ENCODE measurements at regions not wholly inside any gene's neighbourhood (a gene's known extent, or its start where the extent isn't known, plus 50 kb on each side); places are given as distances from the start of the nearest gene placed in this dataset.
"Not testable (repeated sequence)": the region's sequence is repeated elsewhere in the genome, so short reads cannot be mapped to it uniquely, and the experiment has no call there.

DNA sequence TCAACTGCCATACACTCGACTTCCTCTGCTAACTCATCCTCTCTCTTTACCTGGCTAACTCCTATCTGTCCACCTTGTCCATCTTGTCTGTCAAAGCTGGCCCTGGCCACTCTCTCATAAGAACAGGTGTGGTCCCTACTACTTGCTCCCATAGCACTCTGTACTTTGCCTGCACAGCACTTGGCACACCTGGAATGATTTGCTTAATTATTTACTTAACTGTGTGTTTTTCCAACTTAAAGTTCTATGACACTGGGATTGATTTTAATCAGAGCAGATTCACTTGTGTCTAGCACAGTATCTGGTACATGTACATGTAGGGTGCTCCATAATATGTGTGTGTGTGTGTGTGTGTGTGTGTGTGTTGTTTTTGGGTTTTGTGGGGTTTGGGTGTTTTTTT lies 111.6 kb downstream of the ZNF281 start:
- in situ Hi-C loops (cut with HindIII; ENCODE audit: low pct_unique_long_range_greater_than_20kb, low sequenced_read_pairs): no loop called here
- no peak for DNase-seq (ENCODE audit: low read depth, low spot score)

DNA sequence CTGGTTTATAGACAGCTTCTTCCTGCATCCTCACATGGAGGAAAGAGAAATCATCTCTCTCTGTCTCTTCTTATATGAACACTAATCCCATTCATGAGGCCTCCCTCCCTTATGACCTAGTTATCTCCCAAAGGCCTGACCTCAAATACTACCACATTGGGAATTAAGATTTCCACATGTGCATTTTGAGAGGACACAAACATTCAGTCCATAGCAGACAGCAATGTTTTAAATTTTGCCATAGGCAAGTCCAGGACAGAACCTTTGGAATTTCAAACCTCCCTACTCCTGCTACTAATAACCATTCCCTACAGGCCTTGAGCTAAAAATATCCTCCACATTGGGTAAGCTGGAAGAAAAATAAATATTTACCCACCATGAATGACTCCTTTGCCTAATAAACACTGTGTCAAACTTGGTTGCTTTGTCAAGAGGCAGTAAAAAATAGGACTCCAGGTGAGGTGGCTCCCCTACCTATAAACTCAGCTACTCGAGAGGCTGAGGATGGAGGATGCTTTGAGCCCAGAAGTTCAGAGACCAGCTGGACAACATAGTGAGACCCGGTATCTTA lies 113.7 kb downstream of the ZNF281 start:
- in situ Hi-C loops (cut with HindIII; ENCODE audit: low pct_unique_long_range_greater_than_20kb, low sequenced_read_pairs): no loop called here
- DNase-seq (ENCODE audit: low read depth, low spot score): peak; percentile 88

DNA sequence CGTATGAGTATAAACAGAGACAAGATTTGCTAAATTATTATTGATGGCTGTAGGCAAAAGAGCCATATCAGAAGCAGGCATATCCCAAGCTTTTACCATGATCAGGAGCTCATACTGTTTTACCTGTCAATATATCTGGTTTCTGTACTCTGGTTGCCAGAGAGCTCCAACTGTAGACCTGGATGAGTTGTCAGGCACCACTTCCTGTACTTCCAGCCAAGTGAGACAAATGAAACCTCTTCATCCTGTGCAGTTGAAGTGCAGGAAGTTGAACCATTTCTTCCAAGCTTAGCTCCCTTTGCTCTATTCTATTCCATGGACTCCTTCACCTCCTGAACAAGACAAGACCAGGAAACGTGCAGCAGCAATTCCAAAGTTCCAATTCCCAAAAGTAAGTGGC lies 115.6 kb downstream of the ZNF281 start:
- in situ Hi-C loops (cut with HindIII; ENCODE audit: low pct_unique_long_range_greater_than_20kb, low sequenced_read_pairs): no loop called here
- DNase-seq (ENCODE audit: low read depth, low spot score): no peak

DNA sequence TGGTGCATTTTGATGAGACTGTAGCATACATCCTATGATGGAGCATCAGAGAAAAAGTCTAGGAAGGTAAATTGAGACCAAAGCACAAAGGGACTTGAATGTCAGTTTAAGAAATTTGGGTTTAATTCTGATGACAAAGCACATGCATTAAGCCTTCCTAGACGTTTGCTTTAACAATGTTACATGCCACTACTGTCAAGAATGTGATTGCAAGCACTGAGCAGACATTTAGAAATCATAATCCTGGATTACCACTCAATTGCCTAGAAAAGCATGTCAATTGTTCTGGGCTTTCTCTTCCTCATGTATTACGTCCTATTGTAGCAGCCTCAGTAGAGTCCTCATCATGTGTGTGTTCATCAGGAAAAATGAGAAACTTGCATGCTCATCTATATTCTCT lies 117.1 kb downstream of the ZNF281 start:
- in situ Hi-C loops (cut with HindIII; ENCODE audit: low pct_unique_long_range_greater_than_20kb, low sequenced_read_pairs): no loop called here
- no peak for DNase-seq (ENCODE audit: low read depth, low spot score)

DNA sequence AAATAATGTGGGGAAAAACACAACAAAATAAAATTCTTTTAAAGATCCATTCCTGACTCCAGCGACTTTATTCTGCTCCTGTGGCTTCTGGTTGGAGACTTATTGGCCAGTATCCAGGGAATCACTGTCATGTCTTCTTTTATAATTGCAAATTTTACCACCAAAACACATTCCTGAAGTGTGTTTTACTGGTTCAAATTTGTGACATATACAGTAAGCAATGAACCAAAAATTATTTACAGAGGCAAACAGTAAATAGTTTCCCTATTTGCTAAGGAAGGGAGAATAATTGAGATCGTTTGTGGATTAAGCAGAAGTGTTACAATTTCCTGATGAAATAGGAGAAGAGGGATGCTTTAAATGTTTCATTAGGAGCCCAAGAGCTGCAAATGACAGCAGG lies 118.7 kb downstream of the ZNF281 start:
- in situ Hi-C loops (cut with HindIII; ENCODE audit: low pct_unique_long_range_greater_than_20kb, low sequenced_read_pairs): no loop called here
- DNase-seq (ENCODE audit: low read depth, low spot score): no peak

DNA sequence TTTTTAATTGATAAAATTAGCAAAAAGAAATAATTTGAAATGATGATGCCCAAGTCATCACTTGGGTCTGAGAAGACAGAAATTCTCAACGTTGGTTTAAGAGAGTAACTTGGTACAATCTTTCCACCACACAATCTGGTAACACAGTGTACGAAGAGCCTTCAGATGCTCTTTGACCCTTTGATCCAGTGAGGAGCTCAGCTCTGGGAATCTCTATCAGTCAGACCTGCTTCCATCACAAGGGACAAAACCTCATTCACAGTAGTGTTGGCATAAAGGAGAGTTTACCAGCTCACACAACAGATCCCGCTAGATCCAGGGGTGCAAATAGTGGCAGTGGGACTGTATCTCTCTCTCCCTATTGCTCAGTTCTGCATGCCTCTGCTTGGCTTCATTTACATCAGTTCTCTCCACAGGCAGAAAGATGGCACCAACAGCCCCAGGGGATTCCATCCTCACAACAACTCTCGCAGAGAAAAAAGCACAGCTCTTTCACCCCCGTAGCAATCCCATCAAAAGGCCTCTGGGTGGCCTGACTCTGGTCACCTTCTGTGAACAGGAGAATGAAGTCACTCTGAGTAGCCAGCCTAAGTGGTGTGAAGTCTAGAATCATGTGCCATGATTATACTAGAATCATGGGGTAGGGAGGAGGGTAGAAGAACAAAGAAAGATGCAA lies 119.7 kb downstream of the ZNF281 start:
- in situ Hi-C loops (cut with HindIII; ENCODE audit: low pct_unique_long_range_greater_than_20kb, low sequenced_read_pairs): no loop called here
- peak; percentile 83 for DNase-seq (ENCODE audit: low read depth, low spot score)

DNA sequence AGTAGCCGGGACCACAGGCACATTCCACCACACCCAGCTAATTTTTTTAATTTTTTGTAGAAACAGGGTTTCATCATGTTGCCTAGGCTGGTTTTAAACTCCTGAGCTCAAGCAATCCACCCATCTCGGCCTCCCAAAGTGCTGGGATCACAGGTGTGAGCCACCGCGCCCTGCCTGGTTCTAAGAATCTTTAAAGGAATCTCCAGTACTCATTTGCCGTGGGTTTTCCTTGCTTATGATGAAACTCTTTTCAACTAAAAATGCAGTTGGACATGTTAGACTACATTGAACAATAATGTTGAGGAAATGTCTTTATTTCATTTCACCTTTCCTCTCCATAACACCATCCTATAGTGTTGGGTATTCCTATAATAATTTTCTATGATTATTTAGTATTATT lies 121.6 kb downstream of the ZNF281 start:
- no peak for DNase-seq (ENCODE audit: low read depth, low spot score)
- in situ Hi-C loops (cut with HindIII; ENCODE audit: low pct_unique_long_range_greater_than_20kb, low sequenced_read_pairs): no loop called here

DNA sequence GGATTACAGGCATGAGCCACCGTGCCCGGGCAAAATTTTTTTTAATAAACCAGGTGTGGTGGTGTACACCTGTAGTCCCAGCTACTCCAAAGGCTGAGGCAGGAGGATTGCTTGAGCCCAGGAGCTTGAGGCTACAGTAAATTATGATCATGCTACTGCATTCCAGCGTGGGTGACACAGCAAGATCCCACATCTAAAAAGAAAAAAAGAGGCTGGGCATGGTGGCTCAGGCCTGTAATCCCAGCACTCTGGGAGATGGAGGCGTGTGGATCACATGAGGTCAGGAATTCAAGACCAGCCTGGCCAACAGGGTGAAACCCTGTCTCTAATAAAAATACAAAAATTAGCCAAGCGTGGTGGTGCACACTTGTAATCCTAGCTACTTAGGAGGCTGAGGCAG lies 125.6 kb downstream of the ZNF281 start:
- in situ Hi-C loops (cut with HindIII; ENCODE audit: low pct_unique_long_range_greater_than_20kb, low sequenced_read_pairs): not testable (repeated sequence)

DNA sequence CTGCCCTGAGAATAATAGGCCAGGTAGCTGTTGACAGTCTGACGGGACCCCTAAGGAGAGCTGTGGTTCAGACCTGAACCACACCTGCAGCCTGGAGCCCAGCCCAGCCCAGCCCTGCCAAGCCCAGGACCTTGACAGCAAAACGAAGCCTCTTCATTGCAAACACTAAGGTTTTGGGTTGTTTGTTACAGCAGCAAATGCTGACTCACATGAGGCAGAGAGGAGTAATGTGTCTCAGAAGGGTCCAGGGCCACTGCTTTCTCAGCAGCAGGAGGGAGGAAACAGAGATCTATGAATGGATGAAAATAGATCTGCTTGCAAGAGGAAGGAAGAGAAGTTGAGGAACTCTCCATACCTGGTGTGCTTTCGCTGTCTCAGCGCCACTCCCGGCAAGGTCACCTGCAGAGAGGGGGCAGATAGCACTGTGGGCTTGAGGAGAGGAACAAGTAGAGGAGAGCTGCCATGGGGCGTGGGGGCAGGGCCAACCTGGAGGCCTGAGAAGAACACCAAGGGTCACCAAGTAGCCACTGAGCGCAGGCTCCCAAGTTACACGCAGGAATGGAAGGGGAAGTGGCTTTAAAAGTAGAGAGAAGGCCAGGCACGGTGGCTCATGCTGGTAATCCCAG lies 127.2 kb downstream of the ZNF281 start:
- DNase-seq (ENCODE audit: low read depth, low spot score): no peak
- in situ Hi-C loops (cut with HindIII; ENCODE audit: low pct_unique_long_range_greater_than_20kb, low sequenced_read_pairs): no loop called here

More for the DNA sequence above, 125.6 kb downstream of the ZNF281 start:
- not testable (repeated sequence) for DNase-seq (ENCODE audit: low read depth, low spot score)

DNA sequence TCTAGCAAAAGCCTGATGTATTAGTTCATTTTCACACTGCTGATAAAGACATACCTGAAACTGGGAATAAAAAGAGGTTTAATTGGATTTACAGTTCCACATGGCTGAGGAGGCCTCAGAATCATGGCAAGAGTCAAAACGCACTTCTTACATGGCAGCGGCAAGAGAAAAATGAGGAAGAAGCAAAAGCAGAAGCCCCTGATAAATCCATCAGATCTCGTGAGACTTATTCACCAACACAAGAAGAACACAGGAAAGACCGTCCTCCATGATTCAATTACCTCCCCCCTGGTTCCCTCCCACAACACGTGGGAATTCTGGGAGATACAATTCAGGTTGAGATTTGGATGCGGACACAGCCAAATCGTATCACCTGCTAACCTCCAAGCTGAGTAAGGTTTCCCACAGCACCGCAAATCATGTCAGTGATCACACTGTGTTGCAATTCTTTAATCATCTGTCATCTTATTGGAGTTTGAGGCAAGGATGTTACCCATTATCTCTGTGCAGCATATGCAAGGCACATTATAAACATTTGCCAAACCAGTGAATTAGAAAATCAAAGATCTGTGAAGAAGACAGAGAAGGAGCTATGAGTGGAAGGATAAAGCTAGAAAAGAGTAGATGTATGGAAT lies 128.5 kb downstream of the ZNF281 start:
- in situ Hi-C loops (cut with HindIII; ENCODE audit: low pct_unique_long_range_greater_than_20kb, low sequenced_read_pairs): no loop called here
- DNase-seq (ENCODE audit: low read depth, low spot score): no peak

DNA sequence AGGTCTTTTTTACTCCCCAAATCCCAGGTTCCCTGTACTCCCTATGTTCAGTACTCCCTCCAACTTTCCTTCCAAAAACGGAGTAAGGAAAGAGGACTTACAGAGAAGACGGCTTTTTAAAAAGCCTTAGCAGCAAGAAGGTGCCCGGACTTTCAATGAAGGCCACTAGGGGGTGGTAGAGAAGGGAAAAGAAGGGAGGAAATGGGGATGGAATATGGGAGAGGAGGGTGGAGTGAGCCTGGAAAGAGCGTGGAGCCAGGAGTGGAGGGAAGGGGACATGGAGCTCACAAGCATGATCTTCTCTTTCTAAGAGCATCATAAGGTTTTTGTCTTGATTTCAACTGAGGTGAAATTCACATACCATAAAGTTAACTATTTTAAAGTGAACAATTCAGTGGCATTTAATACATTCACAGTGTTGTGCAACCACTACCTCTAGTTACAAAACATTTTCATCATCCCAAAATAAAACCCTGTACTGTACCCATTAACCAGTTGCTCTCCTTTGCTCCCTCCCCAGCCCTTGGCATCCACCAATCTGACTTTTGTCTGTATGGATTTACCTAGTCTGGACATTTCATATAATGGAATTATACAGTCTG lies 129.9 kb downstream of the ZNF281 start:
- in situ Hi-C loops (cut with HindIII; ENCODE audit: low pct_unique_long_range_greater_than_20kb, low sequenced_read_pairs): no loop called here

DNA sequence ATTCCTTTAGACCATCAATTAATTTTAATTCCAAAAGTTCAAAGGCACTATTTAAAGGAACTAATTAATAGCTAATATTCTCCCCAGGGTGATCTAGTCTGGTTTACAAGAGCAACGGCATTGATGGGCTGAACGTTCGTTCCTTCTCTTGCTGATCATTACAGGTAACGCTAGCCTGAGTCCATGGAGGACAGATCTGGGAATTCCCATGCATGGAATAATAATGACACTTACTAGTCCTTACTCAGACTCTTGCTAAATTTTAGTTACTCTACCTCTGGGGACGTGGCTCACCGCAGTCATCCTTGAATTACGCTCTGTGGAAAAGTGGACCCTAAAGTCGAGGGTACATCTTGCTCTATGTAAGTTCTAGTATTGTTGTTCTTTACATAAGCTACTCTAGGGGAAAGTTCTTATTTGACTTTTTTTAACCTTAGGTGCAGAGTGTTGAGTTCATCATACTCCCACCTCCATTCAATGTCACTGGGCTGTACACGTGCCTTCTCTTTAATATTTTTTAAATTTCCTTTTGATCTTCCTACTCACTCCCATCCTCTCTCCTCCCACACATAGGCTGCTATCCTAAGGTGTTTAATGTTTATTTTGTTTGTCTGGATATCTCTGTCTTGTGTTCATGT lies 133.9 kb downstream of the ZNF281 start:
- DNase-seq (ENCODE audit: low read depth, low spot score): no peak
- in situ Hi-C loops (cut with HindIII; ENCODE audit: low pct_unique_long_range_greater_than_20kb, low sequenced_read_pairs): no loop called here

More for the DNA sequence above, 129.9 kb downstream of the ZNF281 start:
- DNase-seq (ENCODE audit: low read depth, low spot score): peak; percentile 85

DNA sequence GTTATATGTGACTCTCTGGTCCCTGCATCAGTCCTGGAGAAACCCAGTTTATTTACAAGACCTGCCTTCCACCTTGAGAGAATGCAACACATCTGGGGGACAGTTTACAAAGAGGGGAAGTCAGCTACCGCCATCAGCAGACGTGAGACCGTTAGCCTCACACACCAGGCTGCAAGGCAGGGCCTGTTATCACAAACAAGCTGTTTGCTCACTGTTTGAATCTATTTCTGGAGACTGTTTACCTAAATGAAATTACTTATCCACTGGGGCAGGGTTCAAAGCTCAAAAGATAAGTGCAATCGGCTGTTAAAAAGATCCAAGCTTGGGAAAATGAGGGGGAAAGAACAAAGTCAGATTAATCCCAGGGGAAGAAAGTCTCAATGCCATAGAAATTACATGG lies 134.4 kb downstream of the ZNF281 start:
- DNase-seq (ENCODE audit: low read depth, low spot score): no peak

DNA sequence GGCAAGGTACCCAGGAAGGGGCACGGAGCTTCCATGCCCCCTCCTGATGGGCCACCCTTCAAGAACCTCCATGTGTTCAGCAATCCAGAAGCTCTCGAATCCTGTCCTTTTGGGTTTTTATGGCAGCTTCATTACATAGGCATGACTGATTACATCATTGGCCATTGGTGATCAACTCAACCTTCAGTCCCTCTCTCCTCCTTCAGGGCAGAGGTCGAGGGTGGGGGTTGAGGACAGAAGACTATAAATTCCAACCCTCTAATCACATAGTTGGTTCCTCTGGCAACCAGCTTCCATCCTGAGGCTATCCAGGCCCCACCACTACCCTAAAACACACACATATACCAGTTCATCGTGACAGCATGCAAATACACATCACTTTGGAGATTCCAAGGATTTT lies 135.7 kb downstream of the ZNF281 start:
- in situ Hi-C loops (cut with HindIII; ENCODE audit: low pct_unique_long_range_greater_than_20kb, low sequenced_read_pairs): no loop called here
- no peak for DNase-seq (ENCODE audit: low read depth, low spot score)

More for the DNA sequence above, 134.4 kb downstream of the ZNF281 start:
- in situ Hi-C loops (cut with HindIII; ENCODE audit: low pct_unique_long_range_greater_than_20kb, low sequenced_read_pairs): no loop called here

DNA sequence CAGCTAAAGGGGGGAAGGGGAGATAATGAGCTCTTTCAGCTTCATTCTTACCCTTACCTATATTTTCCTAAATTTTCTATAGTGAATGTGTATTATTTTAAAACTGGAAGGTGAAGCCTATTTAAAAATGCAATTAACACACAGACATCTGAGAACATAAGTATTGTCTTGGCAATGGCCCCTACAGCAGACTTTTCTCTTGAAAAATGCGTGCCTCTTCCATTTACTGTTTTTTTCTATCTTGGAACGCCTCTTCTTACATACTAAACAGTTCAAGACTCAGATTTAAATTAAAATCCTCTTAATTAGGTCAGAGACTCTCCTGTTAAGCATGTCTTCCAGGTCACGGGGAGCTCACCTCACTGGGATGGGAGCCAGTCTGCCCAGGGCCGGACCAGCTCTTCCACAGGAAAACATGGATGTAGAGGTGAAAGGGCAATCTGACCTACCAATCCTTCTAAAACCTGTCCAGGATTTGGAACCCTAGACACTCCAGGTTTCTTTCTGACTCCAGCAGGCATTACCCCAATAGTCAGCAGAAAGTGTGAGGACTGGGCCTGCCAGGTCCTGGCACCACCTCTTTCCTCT lies 137.3 kb downstream of the ZNF281 start:
- in situ Hi-C loops (cut with HindIII; ENCODE audit: low pct_unique_long_range_greater_than_20kb, low sequenced_read_pairs): no loop called here
- no peak for DNase-seq (ENCODE audit: low read depth, low spot score)

DNA sequence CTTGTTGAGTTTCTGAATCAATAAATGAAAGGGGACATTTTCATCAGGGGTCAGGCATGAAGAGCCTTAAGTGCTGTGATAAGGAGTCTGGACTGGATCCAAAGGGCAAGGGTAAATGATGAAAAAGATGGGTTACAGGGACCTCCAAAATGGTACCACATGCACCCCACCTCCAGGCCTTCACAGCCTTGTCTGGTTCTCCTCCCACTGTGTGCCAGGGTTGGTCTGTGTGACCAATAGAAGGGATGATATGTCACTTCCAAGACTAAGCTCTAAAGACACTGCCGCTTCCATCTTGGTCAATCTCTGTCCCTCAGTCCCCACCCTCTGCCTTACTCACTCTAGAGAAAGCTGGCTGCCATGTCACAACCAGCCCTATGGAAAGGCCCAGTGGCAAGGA lies 140.6 kb downstream of the ZNF281 start:
- DNase-seq (ENCODE audit: low read depth, low spot score): no peak
- in situ Hi-C loops (cut with HindIII; ENCODE audit: low pct_unique_long_range_greater_than_20kb, low sequenced_read_pairs): no loop called here

DNA sequence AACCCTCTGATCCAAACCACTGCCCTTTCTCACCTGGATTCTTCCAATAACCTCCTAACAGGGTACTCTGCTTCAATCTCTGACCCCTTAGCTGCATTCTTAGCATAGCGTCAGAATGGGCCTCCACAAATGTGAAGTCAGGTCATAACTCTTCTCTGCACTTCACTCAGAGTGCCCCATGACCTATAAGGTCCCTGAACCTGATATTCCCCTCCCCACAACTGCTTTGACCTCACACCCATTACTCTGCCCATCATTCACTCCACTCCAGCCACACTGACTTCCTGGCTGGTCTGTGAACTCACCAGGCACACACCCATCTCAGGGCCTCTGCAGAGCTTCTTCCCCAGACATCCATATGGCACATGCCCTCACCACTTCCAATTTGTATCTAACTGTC lies 141.9 kb downstream of the ZNF281 start:
- in situ Hi-C loops (cut with HindIII; ENCODE audit: low pct_unique_long_range_greater_than_20kb, low sequenced_read_pairs): no loop called here
- DNase-seq (ENCODE audit: low read depth, low spot score): no peak

DNA sequence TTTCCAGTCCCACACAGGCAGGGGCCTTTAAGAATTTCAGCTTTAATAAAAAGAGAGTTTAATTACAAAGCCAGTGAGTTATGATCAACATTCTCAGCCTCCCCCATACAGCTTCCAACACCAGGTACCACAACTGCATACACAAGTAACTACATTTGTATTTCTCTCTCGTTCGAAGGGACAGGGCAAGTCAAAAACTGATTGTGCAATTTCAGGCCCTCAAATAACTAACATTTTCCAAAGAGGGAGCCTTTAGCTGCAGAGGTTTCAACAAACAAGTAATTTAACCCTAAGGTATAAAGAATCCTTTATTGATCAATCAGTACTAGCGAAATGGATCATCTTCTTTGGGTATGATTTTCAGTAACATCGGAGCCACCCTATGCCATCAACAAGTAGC lies 142.4 kb downstream of the ZNF281 start:
- in situ Hi-C loops (cut with HindIII; ENCODE audit: low pct_unique_long_range_greater_than_20kb, low sequenced_read_pairs): no loop called here
- DNase-seq (ENCODE audit: low read depth, low spot score): no peak
